Astrocyte of the spinal cord (primary cell): ENCODE measurements at regions not wholly inside any gene's neighbourhood (a gene's known extent, or its start where the extent isn't known, plus 50 kb on each side); places are given as distances from the start of the nearest gene placed in this dataset.

Source experiments
- DNase-seq: peaks from one replicate; pipeline ENCODE4 v3.0.0; 2011; ENCODE audit warnings: low read depth, low spot score
- H3K4me3 ChIP-seq: 2 replicates; pipeline ENCODE4 v1.5.1; 2011; ENCODE audit warnings: low read depth, mild to moderate bottlenecking, low read length, moderate library complexity
- in situ Hi-C: cut with HindIII; loops from 2 replicates; pipeline ENCODE4 v1.10.0; 2017; ENCODE audit warnings: low sequenced_read_pairs
- TF ChIP-seq, protein P1 (sequence below): IDR thresholded peaks from 2 replicates; pipeline ENCODE4 v1.5.1; 2012; ENCODE audit warnings: low read depth, mild to moderate bottlenecking, low read length, inconsistent platforms

DNA sequence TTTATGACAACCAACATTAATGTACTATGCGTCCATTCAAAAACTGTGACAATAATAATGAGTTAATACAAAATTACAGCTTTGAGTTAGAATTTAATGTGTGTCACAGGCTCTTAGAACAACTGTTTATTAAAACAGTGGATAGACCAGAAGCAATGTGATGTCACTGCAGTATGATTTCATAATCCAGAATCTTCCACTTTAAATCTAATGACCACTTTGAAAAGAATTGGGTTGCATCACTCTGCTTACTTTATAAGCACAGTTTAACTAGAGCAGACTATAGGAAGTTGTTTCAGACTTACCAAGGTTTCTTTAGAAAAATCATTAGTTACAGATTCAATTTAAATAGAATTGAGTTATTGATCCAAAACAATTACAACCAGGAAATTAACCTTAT lies 758.5 kb downstream of the KCTD8 start:
- TF ChIP-seq, protein P1, sequence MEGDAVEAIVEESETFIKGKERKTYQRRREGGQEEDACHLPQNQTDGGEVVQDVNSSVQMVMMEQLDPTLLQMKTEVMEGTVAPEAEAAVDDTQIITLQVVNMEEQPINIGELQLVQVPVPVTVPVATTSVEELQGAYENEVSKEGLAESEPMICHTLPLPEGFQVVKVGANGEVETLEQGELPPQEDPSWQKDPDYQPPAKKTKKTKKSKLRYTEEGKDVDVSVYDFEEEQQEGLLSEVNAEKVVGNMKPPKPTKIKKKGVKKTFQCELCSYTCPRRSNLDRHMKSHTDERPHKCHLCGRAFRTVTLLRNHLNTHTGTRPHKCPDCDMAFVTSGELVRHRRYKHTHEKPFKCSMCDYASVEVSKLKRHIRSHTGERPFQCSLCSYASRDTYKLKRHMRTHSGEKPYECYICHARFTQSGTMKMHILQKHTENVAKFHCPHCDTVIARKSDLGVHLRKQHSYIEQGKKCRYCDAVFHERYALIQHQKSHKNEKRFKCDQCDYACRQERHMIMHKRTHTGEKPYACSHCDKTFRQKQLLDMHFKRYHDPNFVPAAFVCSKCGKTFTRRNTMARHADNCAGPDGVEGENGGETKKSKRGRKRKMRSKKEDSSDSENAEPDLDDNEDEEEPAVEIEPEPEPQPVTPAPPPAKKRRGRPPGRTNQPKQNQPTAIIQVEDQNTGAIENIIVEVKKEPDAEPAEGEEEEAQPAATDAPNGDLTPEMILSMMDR, result no peak
- in situ Hi-C loops, result no loop called here
- H3K4me3 ChIP-seq, result no peak overlapping the region
- DNase-seq, result no peak

- no peak for DNase-seq
- in situ Hi-C loops, result no loop called here
- H3K4me3 ChIP-seq, result no peak overlapping the region
- TF ChIP-seq, protein P1, result no peak
Measured at GRCh38 chr4:43693876-43694275, 754.7 kb downstream of the KCTD8 start.

DNA sequence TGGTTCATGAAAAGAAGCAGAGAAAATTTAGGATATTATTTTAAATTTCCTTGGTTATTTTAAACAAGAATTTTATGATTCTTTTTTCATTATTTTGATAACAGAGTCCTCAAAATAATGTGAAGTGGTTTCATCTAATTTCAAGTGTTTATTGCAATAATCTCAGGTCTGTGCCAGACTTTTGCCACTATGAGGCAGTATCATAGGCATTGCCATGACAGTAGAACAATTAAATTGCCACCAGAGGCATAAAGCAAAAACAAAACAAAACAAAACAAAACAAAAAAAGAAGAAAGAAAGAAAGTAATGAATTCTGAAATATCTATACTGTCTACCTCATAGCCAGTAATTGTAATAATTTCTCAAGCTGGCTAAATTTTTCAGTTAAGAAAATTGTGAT lies 739.2 kb downstream of the KCTD8 start:
- DNase-seq, result no peak
- TF ChIP-seq, protein P1, result no peak
- in situ Hi-C loops, result no loop called here
- H3K4me3 ChIP-seq, result no peak overlapping the region

- in situ Hi-C loops, result no loop called here
- H3K4me3 ChIP-seq, result no peak overlapping the region
- TF ChIP-seq, protein P1, result no peak
- no peak for DNase-seq
Measured at GRCh38 chr4:43716721-43717395, 731.8 kb downstream of the KCTD8 start.

DNA sequence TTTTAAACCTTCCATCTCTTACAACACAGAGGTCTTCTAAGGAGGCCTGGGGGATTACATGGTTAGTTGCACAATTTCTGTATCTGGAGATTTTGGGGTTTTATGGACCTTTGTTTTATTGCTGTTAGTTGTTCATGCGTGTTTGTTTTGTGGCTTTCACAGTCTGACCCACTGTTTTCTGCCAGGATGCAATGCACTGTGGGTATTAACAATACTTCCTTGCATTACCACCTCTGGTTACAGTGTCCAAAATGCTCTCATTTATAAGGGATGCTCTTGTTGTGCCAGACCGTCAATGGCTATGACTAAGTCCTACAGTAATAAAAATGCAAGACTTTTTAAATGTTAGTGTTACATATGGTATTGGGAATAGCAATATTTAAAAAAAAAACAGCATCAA lies 730.2 kb downstream of the KCTD8 start:
- TF ChIP-seq, protein P1, result no peak
- in situ Hi-C loops, result no loop called here
- H3K4me3 ChIP-seq, result no peak overlapping the region
- no peak for DNase-seq

GRCh38 chr4:43732829-43733426 lies 715.7 kb downstream of the KCTD8 start:
- in situ Hi-C loops, result no loop called here
- H3K4me3 ChIP-seq, result no peak overlapping the region
- TF ChIP-seq, protein P1, result no peak
- no peak for DNase-seq
